ENCODE measurements at regions not wholly inside any gene's neighbourhood (a gene's known extent, or its start where the extent isn't known, plus 50 kb on each side); places are given as distances from the start of the nearest gene placed in this dataset.

- Histone ChIP-seq H3K4me3 (ENCODE audit: low read depth, low read length) (no peak overlapping the region), H3K36me3 (ENCODE audit: control insufficient read depth, insufficient read depth, low read length) (no peaks in the 10 kb centered on the region), H3K27ac (ENCODE audit: low read depth, low read length) (no peak overlapping the region), H3K9me3 (ENCODE audit: control insufficient read depth, insufficient read depth, low read depth, low read length) (no peaks in the 10 kb centered on the region), H3K9ac (ENCODE audit: low read length) (no peak overlapping the region), H3K27me3 (ENCODE audit: control insufficient read depth, insufficient read depth, low read length) (no peaks in the 10 kb centered on the region), H3K4me1 (ENCODE audit: control insufficient read depth, insufficient read depth, low read length) (no peaks in the 10 kb centered on the region)
These were observed 106.6 kb upstream of the IRX6 start for GRCh38 chr16:55217392-55217791.

DNA sequence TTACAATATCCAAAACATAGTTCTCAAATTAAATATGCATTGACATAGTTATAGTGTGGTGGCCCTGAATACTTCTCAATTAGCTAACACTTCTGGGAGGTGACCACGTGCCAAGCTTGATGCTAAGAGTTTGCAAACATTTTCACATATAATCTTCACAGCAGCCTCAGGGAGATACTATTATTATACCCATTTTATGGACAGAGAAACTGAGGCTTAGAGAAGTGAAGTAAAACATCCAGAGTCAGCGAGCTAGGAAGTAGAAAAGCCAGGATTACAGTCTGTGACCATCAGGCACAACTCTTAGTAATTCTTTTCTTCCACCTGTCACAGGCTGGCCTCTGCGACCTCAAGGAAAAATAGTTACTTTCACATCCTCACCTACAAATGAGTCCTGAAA, 102.2 kb upstream of the IRX6 start:
- peaks cover 9% of the 10 kb centered on the region for H3K9me3 ChIP-seq (ENCODE audit: control insufficient read depth, insufficient read depth, low read depth, low read length)

DNA sequence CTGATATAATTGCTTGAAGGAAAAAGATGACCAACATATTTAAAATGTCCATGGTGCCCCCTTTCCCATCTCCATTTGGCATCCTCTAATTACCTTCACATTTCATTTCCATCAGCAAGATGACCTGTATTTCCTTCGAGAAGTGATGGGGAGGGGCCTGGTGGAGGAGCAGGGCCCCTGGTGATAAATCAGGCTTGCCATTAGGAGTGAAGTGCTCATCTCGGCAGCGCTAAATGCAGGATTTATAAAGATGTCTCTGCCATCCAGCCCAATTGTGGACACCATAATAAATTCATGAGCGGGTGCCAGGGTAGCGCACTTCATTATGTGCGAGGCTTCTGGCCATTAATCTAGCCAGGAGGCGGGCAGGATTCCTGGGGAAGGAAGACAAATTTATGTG, 101.5 kb upstream of the IRX6 start:
- Histone ChIP-seq H3K27ac (ENCODE audit: low read depth, low read length) (no peak overlapping the region), H3K9me3 (ENCODE audit: control insufficient read depth, insufficient read depth, low read depth, low read length) (peaks cover 12% of the 10 kb centered on the region), H3K4me1 (ENCODE audit: control insufficient read depth, insufficient read depth, low read length) (no peaks in the 10 kb centered on the region), H3K36me3 (ENCODE audit: control insufficient read depth, insufficient read depth, low read length) (no peaks in the 10 kb centered on the region), H3K9ac (ENCODE audit: low read length) (no peak overlapping the region), H3K4me3 (ENCODE audit: low read depth, low read length) (no peak overlapping the region), H3K27me3 (ENCODE audit: control insufficient read depth, insufficient read depth, low read length) (no peaks in the 10 kb centered on the region)

More for the DNA sequence above, 102.2 kb upstream of the IRX6 start:
- Histone ChIP-seq H3K36me3 (ENCODE audit: control insufficient read depth, insufficient read depth, low read length) (no peaks in the 10 kb centered on the region), H3K9ac (ENCODE audit: low read length) (no peak overlapping the region), H3K27ac (ENCODE audit: low read depth, low read length) (no peak overlapping the region), H3K4me3 (ENCODE audit: low read depth, low read length) (no peak overlapping the region), H3K27me3 (ENCODE audit: control insufficient read depth, insufficient read depth, low read length) (no peaks in the 10 kb centered on the region), H3K4me1 (ENCODE audit: control insufficient read depth, insufficient read depth, low read length) (no peaks in the 10 kb centered on the region)

- Histone ChIP-seq H3K9ac (ENCODE audit: low read length) (no peak overlapping the region), H3K27me3 (ENCODE audit: control insufficient read depth, insufficient read depth, low read length) (no peaks in the 10 kb centered on the region), H3K36me3 (ENCODE audit: control insufficient read depth, insufficient read depth, low read length) (no peaks in the 10 kb centered on the region), H3K9me3 (ENCODE audit: control insufficient read depth, insufficient read depth, low read depth, low read length) (peaks cover 12% of the 10 kb centered on the region), H3K4me3 (ENCODE audit: low read depth, low read length) (no peak overlapping the region), H3K27ac (ENCODE audit: low read depth, low read length) (no peak overlapping the region), H3K4me1 (ENCODE audit: control insufficient read depth, insufficient read depth, low read length) (no peaks in the 10 kb centered on the region)
These were observed 97.9 kb upstream of the IRX6 start for GRCh38 chr16:55225972-55226542.

GRCh38 chr16:55232822-55233221, 91.2 kb upstream of the IRX6 start:
- no peaks in the 10 kb centered on the region for H3K36me3 ChIP-seq (ENCODE audit: control insufficient read depth, insufficient read depth, low read length)
- no peaks in the 10 kb centered on the region for H3K9me3 ChIP-seq (ENCODE audit: control insufficient read depth, insufficient read depth, low read depth, low read length)
- H3K27me3 ChIP-seq (ENCODE audit: control insufficient read depth, insufficient read depth, low read length) = no peaks in the 10 kb centered on the region
- no peaks in the 10 kb centered on the region for H3K4me1 ChIP-seq (ENCODE audit: control insufficient read depth, insufficient read depth, low read length)
- no peak overlapping the region for H3K9ac ChIP-seq (ENCODE audit: low read length)
- H3K4me3 ChIP-seq (ENCODE audit: low read depth, low read length) = no peak overlapping the region
- no peak overlapping the region for H3K27ac ChIP-seq (ENCODE audit: low read depth, low read length)

GRCh38 chr16:55233464-55233863, 90.5 kb upstream of the IRX6 start:
- Histone ChIP-seq H3K36me3 (ENCODE audit: control insufficient read depth, insufficient read depth, low read length) (no peaks in the 10 kb centered on the region), H3K27me3 (ENCODE audit: control insufficient read depth, insufficient read depth, low read length) (no peaks in the 10 kb centered on the region; the same call in 1 of the 2 replicates), H3K9me3 (ENCODE audit: control insufficient read depth, insufficient read depth, low read depth, low read length) (no peaks in the 10 kb centered on the region), H3K4me1 (ENCODE audit: control insufficient read depth, insufficient read depth, low read length) (no peaks in the 10 kb centered on the region), H3K9ac (ENCODE audit: low read length) (no peak overlapping the region), H3K4me3 (ENCODE audit: low read depth, low read length) (no peak overlapping the region), H3K27ac (ENCODE audit: low read depth, low read length) (no peak overlapping the region)

GRCh38 chr16:55236655-55237054, 87.3 kb upstream of the IRX6 start:
- no peak overlapping the region for H3K9ac ChIP-seq (ENCODE audit: low read length)
- no peaks in the 10 kb centered on the region for H3K36me3 ChIP-seq (ENCODE audit: control insufficient read depth, insufficient read depth, low read length)
- no peak overlapping the region for H3K27ac ChIP-seq (ENCODE audit: low read depth, low read length)
- H3K4me1 ChIP-seq (ENCODE audit: control insufficient read depth, insufficient read depth, low read length) = peaks cover 9% of the 10 kb centered on the region; the same call in 1 of the 2 replicates
- no peaks in the 10 kb centered on the region for H3K9me3 ChIP-seq (ENCODE audit: control insufficient read depth, insufficient read depth, low read depth, low read length)
- H3K27me3 ChIP-seq (ENCODE audit: control insufficient read depth, insufficient read depth, low read length) = peaks cover 4% of the 10 kb centered on the region; the same call in 1 of the 2 replicates
- H3K4me3 ChIP-seq (ENCODE audit: low read depth, low read length) = no peak overlapping the region

DNA sequence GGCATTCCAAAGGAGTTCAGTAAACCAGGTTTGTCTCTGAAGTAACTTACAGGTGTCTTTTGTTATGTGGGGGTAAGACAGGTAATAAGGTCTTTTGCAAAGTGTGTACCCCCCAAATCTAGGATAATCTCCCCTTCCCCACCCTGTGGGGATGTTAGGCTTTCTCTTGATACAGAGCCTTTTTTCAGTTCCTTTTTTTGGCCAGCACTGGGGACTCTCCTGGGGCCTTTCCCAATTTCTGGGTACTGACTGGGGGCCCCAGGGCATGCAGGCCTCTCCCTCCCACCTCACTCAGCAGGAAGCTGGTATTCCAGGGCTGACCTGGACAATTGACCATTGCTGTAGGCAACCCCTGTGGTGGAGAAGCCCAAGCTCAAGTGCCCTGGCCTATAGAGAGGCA, 84.3 kb upstream of the IRX6 start:
- H3K27ac ChIP-seq (ENCODE audit: low read depth, low read length) = no peak overlapping the region
- H3K27me3 ChIP-seq (ENCODE audit: control insufficient read depth, insufficient read depth, low read length) = peaks cover 7% of the 10 kb centered on the region; the same call in 1 of the 2 replicates
- peaks cover 9% of the 10 kb centered on the region; the same call in 1 of the 2 replicates for H3K4me1 ChIP-seq (ENCODE audit: control insufficient read depth, insufficient read depth, low read length)
- H3K9ac ChIP-seq (ENCODE audit: low read length) = no peak overlapping the region
- no peaks in the 10 kb centered on the region for H3K9me3 ChIP-seq (ENCODE audit: control insufficient read depth, insufficient read depth, low read depth, low read length)
- H3K36me3 ChIP-seq (ENCODE audit: control insufficient read depth, insufficient read depth, low read length) = no peaks in the 10 kb centered on the region
- H3K4me3 ChIP-seq (ENCODE audit: low read depth, low read length) = no peak overlapping the region

DNA sequence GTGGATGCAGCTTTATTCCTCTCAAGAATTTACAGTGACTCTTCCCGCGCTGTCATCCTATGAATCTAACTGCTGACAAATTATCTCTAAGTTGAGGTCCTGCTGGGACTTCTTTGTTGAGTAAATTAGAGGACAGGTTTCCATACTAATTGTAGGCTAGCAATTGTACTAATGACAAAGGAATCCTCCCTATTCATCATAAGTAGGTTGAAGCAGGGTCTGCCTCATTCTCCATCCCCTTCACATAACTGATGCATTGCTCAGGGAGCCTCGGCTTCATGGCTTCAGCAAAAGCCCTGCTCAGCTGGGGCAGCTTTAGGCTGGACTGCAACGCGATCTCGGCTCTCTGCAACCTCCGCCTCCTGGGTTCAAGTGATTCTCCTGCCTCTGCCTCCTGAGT, 83.1 kb upstream of the IRX6 start:
- Histone ChIP-seq H3K9ac (ENCODE audit: low read length) (no peak overlapping the region), H3K4me1 (ENCODE audit: control insufficient read depth, insufficient read depth, low read length) (peaks cover 9% of the 10 kb centered on the region; the same call in 1 of the 2 replicates), H3K27ac (ENCODE audit: low read depth, low read length) (no peak overlapping the region), H3K27me3 (ENCODE audit: control insufficient read depth, insufficient read depth, low read length) (peaks cover 7% of the 10 kb centered on the region; the same call in 1 of the 2 replicates), H3K9me3 (ENCODE audit: control insufficient read depth, insufficient read depth, low read depth, low read length) (no peaks in the 10 kb centered on the region), H3K4me3 (ENCODE audit: low read depth, low read length) (no peak overlapping the region), H3K36me3 (ENCODE audit: control insufficient read depth, insufficient read depth, low read length) (no peaks in the 10 kb centered on the region)

GRCh38 chr16:55242667-55243066, 81.3 kb upstream of the IRX6 start:
- Histone ChIP-seq H3K36me3 (ENCODE audit: control insufficient read depth, insufficient read depth, low read length) (no peaks in the 10 kb centered on the region), H3K9ac (ENCODE audit: low read length) (no peak overlapping the region), H3K27ac (ENCODE audit: low read depth, low read length) (no peak overlapping the region), H3K9me3 (ENCODE audit: control insufficient read depth, insufficient read depth, low read depth, low read length) (no peaks in the 10 kb centered on the region), H3K27me3 (ENCODE audit: control insufficient read depth, insufficient read depth, low read length) (peaks cover 7% of the 10 kb centered on the region; the same call in 1 of the 2 replicates), H3K4me3 (ENCODE audit: low read depth, low read length) (no peak overlapping the region), H3K4me1 (ENCODE audit: control insufficient read depth, insufficient read depth, low read length) (peaks cover 9% of the 10 kb centered on the region; the same call in 1 of the 2 replicates)

- 0 out of 2 replicates have a peak, but pooled peaks cover 6% of the 10 kb centered on the region for H3K4me1 ChIP-seq (ENCODE audit: control insufficient read depth, insufficient read depth, low read length)
- H3K27ac ChIP-seq (ENCODE audit: low read depth, low read length) = no peak overlapping the region
- no peaks in the 10 kb centered on the region for H3K9me3 ChIP-seq (ENCODE audit: control insufficient read depth, insufficient read depth, low read depth, low read length)
- H3K36me3 ChIP-seq (ENCODE audit: control insufficient read depth, insufficient read depth, low read length) = no peaks in the 10 kb centered on the region
- no peak overlapping the region for H3K4me3 ChIP-seq (ENCODE audit: low read depth, low read length)
- no peaks in the 10 kb centered on the region for H3K27me3 ChIP-seq (ENCODE audit: control insufficient read depth, insufficient read depth, low read length)
- no peak overlapping the region for H3K9ac ChIP-seq (ENCODE audit: low read length)
These were observed 75.9 kb upstream of the IRX6 start for GRCh38 chr16:55248058-55248457.

All from HUES6 (cell line).